Colonic mucosa (tissue), 4 donors: ENCODE measurements at regions not wholly inside any gene's neighbourhood (a gene's known extent, or its start where the extent isn't known, plus 50 kb on each side); places are given as distances from the start of the nearest gene placed in this dataset.

Experiments used
- DNase-seq: peaks from one replicate; pipeline ENCODE4 v3.0.0-alpha.2; 2020
- H3K27ac ChIP-seq: fragments of 200-600 bp; one replicate; pipeline ENCODE4 v1.8.0; 2021
- H3K27me3 ChIP-seq: fragments of 200-600 bp; one replicate; pipeline ENCODE4 v1.8.0; 2021
- H3K36me3 ChIP-seq: fragments of 200-600 bp; one replicate; pipeline ENCODE4 v1.8.0; 2021
- H3K4me1 ChIP-seq: fragments of 200-600 bp; one replicate; pipeline ENCODE4 v1.8.0; 2021; ENCODE audit warnings: mild to moderate bottlenecking
- H3K4me3 ChIP-seq: fragments of 200-600 bp; one replicate; pipeline ENCODE4 v1.8.0; 2021
- H3K9ac ChIP-seq, 2 donors: one replicate each; pipeline ENCODE4 v1.7.0; 2013; ENCODE audit warnings: control low read depth in 2 of 2, low read depth in 2 of 2, low read length in 2 of 2
- H3K9me3 ChIP-seq: fragments of 200-600 bp; one replicate; pipeline ENCODE4 v1.8.0; 2021
- CTCF ChIP-seq: fragments of 200-600 bp; IDR thresholded peaks from one replicate; pipeline ENCODE4 v1.8.0; 2022; ENCODE audit warnings: antibody characterized with exemption, mild to moderate bottlenecking
- intact Hi-C: fragments of 100-400 bp; cut with DNase I; formaldehyde crosslinking; loops from one replicate; pipeline ENCODE4 v1.14.1; 2022
- donor health status: healthy.
- donor health status: DM: no; HTN: no; CAD: no.
- donor health status: DM: no; HTN: no; CAD: no.

GRCh38 chr12:126160912-126161311 lies 1095.7 kb downstream of the AACS start:
- H3K4me1 ChIP-seq: no peaks in the 10 kb centered on the region
- no peaks in the 10 kb centered on the region for H3K27me3 ChIP-seq
- no peak for DNase-seq
- no peak overlapping the region for H3K9ac ChIP-seq
- H3K27ac ChIP-seq: no peak overlapping the region
- no peak for TF ChIP-seq CTCF
- H3K4me3 ChIP-seq: no peak overlapping the region
- no peaks in the 10 kb centered on the region for H3K36me3 ChIP-seq
- no peaks in the 10 kb centered on the region for H3K9me3 ChIP-seq
- intact Hi-C loops: no loop called here

- no peaks in the 10 kb centered on the region for H3K27me3 ChIP-seq
- no peak overlapping the region for H3K9ac ChIP-seq
- intact Hi-C loops: no loop called here
- H3K4me1 ChIP-seq: no peaks in the 10 kb centered on the region
- no peaks in the 10 kb centered on the region for H3K36me3 ChIP-seq
- no peaks in the 10 kb centered on the region for H3K9me3 ChIP-seq
- DNase-seq: no peak
- no peak overlapping the region for H3K4me3 ChIP-seq
- H3K27ac ChIP-seq: no peak overlapping the region
- TF ChIP-seq CTCF: no peak
Observed at GRCh38 chr12:126163984-126164383, 1098.7 kb downstream of the AACS start.

GRCh38 chr12:126171937-126172559 lies 1106.8 kb downstream of the AACS start:
- H3K36me3 ChIP-seq: no peaks in the 10 kb centered on the region
- no peak for DNase-seq
- intact Hi-C loops: no loop called here

GRCh38 chr12:126182619-126183236 lies 1117.5 kb downstream of the AACS start:
- H3K27me3 ChIP-seq: no peaks in the 10 kb centered on the region
- no peak overlapping the region for H3K4me3 ChIP-seq
- no peak overlapping the region for H3K27ac ChIP-seq
- no peak overlapping the region for H3K9ac ChIP-seq
- intact Hi-C loops: no loop called here
- no peaks in the 10 kb centered on the region for H3K9me3 ChIP-seq
- no peaks in the 10 kb centered on the region for H3K36me3 ChIP-seq
- no peak for TF ChIP-seq CTCF
- no peak for DNase-seq
- no peaks in the 10 kb centered on the region for H3K4me1 ChIP-seq

More at GRCh38 chr12:126171937-126172559, 1106.8 kb downstream of the AACS start:
- no peaks in the 10 kb centered on the region for H3K4me1 ChIP-seq
- H3K27ac ChIP-seq: no peak overlapping the region
- no peak overlapping the region for H3K4me3 ChIP-seq
- no peak overlapping the region for H3K9ac ChIP-seq
- H3K9me3 ChIP-seq: no peaks in the 10 kb centered on the region
- H3K27me3 ChIP-seq: no peaks in the 10 kb centered on the region
- TF ChIP-seq CTCF: no peak

- no peak overlapping the region for H3K27ac ChIP-seq
- H3K4me1 ChIP-seq: no peaks in the 10 kb centered on the region
- H3K9me3 ChIP-seq: no peaks in the 10 kb centered on the region
- H3K9ac ChIP-seq: no peak overlapping the region
- no peak for DNase-seq
- no peaks in the 10 kb centered on the region for H3K27me3 ChIP-seq
- no peaks in the 10 kb centered on the region for H3K36me3 ChIP-seq
- no peak overlapping the region for H3K4me3 ChIP-seq
- intact Hi-C loops: no loop called here
- no peak for TF ChIP-seq CTCF
Observed at GRCh38 chr12:126185025-126185424, 1119.8 kb downstream of the AACS start.
